Astrocyte (in vitro differentiated cells and primary cell): ENCODE measurements at regions not wholly inside any gene's neighbourhood (a gene's known extent, or its start where the extent isn't known, plus 50 kb on each side); places are given as distances from the start of the nearest gene placed in this dataset.

Experiments used
- CTCF ChIP-seq: IDR thresholded peaks from 2 replicates; pipeline ENCODE4 v1.5.1; 2011; ENCODE audit warnings: low read depth, mild to moderate bottlenecking, inconsistent platforms, low read length, moderate library complexity; ENCODE audit not compliant: insufficient read depth
- EZH2 ChIP-seq: IDR thresholded peaks from 2 replicates; pipeline ENCODE4 v1.6.1; 2012; ENCODE audit warnings: mild to moderate bottlenecking, low read length, inconsistent platforms; ENCODE audit not compliant: insufficient read depth

- no peak for TF ChIP-seq CTCF
- TF ChIP-seq EZH2 = no peak
Measured at GRCh38 chr1:82318265-82318664, 517.5 kb downstream of the ADGRL2 start.
